ENCODE measurements at regions not wholly inside any gene's neighbourhood (a gene's known extent, or its start where the extent isn't known, plus 50 kb on each side); places are given as distances from the start of the nearest gene placed in this dataset.

GRCh38 chr13:99665711-99666110 is 164.4 kb downstream of the TM9SF2 start:
- no peak overlapping the region for H3K4me3 ChIP-seq (ENCODE audit: low read depth, low read length)
- TF ChIP-seq, protein P1, sequence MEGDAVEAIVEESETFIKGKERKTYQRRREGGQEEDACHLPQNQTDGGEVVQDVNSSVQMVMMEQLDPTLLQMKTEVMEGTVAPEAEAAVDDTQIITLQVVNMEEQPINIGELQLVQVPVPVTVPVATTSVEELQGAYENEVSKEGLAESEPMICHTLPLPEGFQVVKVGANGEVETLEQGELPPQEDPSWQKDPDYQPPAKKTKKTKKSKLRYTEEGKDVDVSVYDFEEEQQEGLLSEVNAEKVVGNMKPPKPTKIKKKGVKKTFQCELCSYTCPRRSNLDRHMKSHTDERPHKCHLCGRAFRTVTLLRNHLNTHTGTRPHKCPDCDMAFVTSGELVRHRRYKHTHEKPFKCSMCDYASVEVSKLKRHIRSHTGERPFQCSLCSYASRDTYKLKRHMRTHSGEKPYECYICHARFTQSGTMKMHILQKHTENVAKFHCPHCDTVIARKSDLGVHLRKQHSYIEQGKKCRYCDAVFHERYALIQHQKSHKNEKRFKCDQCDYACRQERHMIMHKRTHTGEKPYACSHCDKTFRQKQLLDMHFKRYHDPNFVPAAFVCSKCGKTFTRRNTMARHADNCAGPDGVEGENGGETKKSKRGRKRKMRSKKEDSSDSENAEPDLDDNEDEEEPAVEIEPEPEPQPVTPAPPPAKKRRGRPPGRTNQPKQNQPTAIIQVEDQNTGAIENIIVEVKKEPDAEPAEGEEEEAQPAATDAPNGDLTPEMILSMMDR (IDR thresholded peaks at IDR 0.05; ENCODE audit: low read depth, low read length): no peak

DNA sequence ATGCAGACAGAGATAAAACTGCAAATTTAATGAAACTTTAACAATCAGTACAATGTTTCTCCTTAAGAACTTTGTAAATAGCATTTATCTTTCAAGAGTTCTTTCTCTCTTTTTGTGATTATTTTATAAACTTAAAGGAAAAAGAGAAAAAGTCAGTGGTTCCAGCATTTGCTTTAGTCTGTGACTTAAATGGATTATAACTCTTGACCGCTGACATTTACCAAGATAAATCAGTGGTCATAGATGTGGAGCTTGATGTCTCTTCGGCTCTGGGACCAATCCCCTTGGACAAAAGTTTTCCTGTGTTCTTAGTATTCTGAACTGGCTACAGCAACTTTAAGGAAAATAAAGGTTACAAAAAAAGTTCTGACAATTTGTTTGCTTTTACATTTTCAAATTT is 162.6 kb downstream of the TM9SF2 start:
- no peak overlapping the region for H3K4me3 ChIP-seq (ENCODE audit: low read depth, low read length)
- TF ChIP-seq, protein P1 (IDR thresholded peaks at IDR 0.05; ENCODE audit: low read depth, low read length): no peak

GRCh38 chr13:99663185-99663825 is 162.0 kb downstream of the TM9SF2 start:
- TF ChIP-seq, protein P1 (IDR thresholded peaks at IDR 0.05; ENCODE audit: low read depth, low read length): no peak
- H3K4me3 ChIP-seq (ENCODE audit: low read depth, low read length): no peak overlapping the region

- TF ChIP-seq, protein P1 (IDR thresholded peaks at IDR 0.05; ENCODE audit: low read depth, low read length): no peak
- no peak overlapping the region for H3K4me3 ChIP-seq (ENCODE audit: low read depth, low read length)
Observed at GRCh38 chr13:99662678-99663077, 161.4 kb downstream of the TM9SF2 start.

- TF ChIP-seq, protein P1 (IDR thresholded peaks at IDR 0.05; ENCODE audit: low read depth, low read length): no peak
- H3K4me3 ChIP-seq (ENCODE audit: low read depth, low read length): no peak overlapping the region
Observed at GRCh38 chr13:99661791-99662190, 160.5 kb downstream of the TM9SF2 start.

DNA sequence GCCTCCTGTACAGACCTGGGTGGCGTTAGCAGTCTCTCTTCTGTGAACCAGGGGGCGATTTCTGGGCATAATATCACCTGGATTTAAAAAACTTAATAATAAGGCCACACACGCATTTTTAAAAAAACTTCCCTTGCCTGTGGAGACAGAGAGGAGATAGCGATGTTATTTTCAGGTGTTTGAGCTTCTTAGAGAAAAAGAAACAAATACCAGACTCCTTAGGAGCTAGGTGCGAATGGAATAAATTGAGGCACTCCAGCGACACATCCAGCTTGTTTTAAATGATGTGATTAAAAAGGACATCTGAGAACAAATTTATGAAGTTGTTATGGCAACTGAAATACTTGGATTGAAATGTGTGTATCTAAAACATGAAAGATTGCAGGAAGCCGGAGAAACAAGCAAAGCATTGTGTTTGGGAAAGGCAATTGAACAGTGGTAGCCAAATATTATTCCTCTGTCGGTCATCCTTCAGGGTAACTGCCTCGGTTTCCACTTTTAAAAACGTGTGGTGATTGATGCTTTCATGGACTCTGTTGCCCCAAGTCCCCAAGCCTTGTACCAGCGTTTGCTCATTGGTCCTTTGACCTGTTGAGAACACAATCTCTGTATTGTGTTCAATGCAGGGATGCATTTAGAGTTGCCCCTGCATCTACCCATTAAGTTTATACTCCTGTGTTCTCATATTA is 158.7 kb downstream of the TM9SF2 start:
- TF ChIP-seq, protein P1 (IDR thresholded peaks at IDR 0.05; ENCODE audit: low read depth, low read length): no peak
- H3K4me3 ChIP-seq (ENCODE audit: low read depth, low read length): no peak overlapping the region

- H3K4me3 ChIP-seq (ENCODE audit: low read depth, low read length): no peak overlapping the region
- TF ChIP-seq, protein P1 (IDR thresholded peaks at IDR 0.05; ENCODE audit: low read depth, low read length): no peak
Observed at GRCh38 chr13:99659226-99659625, 158.0 kb downstream of the TM9SF2 start.

Data from WI38 (cell line).